ENCODE measurements at regions not wholly inside any gene's neighbourhood (a gene's known extent, or its start where the extent isn't known, plus 50 kb on each side); places are given as distances from the start of the nearest gene placed in this dataset.

DNA sequence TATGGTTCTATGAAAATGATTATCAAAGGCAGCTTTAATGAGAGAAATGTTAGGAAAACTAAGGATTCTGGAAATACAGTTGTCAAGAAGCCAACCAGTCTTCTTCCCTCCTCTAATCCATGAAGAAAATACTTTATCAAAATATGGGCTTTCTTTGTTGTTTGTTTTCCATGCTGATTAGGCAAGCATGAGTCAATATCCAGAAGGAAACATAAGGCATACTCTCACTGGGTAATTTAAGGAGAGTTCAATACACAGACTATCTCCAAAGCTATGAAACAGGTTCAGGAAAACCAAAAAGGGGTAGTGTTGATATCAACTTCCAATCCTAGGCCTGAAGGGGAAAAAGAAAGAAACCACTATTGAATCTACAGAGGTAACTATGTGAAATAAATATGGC, 68.7 kb upstream of the CMC1 start:
- no peak for DNase-seq

DNA sequence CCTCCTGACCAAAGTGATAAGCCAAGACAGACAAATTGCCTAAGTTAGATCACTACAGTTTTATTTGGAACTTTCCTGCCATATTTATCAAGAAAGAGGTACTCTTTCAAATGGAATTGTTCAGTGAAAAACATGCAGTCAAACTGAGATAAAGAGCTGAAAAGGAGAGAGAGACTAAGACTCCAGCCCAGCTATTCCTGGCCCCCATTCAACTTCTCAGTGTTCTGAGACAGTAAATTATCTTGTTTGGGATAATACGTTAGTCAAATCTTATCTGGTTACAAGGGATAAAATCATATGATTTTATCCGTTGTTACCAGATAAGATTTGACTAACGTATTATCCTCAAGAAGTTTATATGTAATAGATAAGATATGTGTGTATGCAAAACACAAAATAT, 67.6 kb upstream of the CMC1 start:
- DNase-seq = no peak

DNA sequence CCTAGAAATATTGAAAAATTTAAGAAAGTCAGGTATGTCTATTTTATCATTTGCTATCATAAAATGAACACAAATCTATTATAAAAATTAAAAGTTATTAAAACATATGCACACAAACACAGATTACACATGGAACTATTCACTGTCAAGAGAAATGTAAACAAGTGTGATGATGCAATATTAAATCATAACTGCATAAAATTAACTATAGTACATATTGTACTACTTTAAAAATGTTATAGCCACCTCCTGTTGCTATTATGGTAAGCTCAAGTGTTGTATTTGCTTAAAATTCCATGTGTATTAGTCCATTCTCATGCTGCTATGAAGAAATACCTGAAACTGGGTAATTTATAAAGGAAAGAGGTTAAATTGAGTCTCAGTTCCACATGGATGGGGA, 54.7 kb upstream of the CMC1 start:
- DNase-seq = no peak

DNA sequence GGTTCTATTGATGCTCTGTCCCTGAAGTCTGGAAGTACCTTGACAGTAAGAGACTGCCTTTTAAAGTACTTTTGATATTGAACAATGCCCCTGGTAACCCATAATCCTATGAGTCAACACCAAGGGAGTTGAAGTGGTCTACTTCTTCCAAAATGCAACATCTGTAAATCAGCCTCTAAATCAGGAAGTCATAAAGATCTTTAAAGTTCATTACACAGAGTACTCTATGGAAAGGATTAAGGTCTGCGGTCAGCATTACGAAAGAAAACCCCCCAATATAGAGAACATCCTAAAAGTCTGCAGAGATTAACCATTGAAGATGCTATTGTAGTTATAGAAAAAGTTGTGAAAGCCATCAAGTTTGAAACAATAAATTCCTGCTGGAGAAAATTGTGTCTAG, 52.7 kb upstream of the CMC1 start:
- no peak for DNase-seq

DNA sequence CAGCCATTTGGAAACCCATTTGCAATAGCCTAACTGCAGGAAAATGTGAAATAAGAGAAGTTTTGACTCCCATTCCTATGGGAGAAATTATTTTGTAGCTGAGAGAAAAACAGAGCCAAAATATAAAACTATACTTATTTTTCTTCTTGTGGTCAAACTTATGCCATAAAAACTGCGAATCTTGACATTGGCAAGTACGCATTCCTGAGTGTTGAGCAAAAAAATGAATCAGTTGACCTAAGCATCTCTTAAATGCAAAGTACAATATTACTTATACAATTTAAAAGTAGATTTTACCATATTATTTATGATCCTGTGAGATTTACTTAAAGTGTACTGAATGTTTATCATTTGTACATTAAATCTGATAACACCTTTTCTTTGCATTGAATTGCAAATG, 50.1 kb upstream of the CMC1 start:
- no peak for DNase-seq
